ENCODE measurements at regions not wholly inside any gene's neighbourhood (a gene's known extent, or its start where the extent isn't known, plus 50 kb on each side); places are given as distances from the start of the nearest gene placed in this dataset.

DNA sequence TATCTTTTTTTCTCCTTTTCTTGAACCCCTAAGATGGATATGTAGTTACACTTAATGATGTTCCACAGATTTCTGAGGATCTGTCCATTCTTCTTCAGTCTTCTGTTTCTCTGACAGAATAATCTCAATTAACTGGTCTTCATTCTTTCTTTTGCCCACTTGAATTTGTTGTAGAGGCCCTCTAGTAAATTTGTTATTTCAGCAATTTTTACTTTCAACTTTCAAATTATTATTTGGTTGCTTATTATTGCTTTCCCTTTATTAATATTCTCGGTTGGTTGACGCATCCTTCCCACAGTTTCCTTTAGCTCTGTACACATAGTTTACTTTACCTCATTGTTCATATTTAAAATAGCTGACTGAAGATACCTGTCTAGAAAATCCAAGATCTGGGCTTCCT, 1013.7 kb upstream of the CNTN5 start:
- no peak for DNase-seq (ENCODE audit: low read depth)
- TF ChIP-seq, protein P1, sequence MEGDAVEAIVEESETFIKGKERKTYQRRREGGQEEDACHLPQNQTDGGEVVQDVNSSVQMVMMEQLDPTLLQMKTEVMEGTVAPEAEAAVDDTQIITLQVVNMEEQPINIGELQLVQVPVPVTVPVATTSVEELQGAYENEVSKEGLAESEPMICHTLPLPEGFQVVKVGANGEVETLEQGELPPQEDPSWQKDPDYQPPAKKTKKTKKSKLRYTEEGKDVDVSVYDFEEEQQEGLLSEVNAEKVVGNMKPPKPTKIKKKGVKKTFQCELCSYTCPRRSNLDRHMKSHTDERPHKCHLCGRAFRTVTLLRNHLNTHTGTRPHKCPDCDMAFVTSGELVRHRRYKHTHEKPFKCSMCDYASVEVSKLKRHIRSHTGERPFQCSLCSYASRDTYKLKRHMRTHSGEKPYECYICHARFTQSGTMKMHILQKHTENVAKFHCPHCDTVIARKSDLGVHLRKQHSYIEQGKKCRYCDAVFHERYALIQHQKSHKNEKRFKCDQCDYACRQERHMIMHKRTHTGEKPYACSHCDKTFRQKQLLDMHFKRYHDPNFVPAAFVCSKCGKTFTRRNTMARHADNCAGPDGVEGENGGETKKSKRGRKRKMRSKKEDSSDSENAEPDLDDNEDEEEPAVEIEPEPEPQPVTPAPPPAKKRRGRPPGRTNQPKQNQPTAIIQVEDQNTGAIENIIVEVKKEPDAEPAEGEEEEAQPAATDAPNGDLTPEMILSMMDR (IDR thresholded peaks at IDR 0.05; ENCODE audit: insufficient read depth, low read depth, low read length): no peak

DNA sequence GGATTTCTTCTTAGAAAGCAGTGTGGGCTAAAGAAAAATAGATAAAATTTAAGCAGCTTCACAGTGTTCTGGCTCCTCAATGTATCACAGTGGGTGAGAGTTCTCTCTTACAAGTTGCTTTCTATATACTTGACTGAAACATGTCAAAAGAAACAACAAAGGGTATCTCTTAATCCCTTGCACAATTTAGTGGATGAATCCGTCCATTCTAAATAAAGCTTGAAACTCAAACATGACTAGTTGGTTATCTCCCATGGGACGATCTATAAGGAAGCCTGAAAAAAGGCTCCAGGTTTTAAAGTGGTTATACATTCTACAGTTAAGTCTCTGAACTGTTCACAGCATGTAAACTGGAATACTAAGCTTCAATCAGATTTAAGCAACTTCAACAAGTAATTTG, 993.1 kb upstream of the CNTN5 start:
- TF ChIP-seq, protein P1 (IDR thresholded peaks at IDR 0.05; ENCODE audit: insufficient read depth, low read depth, low read length): no peak
- DNase-seq (ENCODE audit: low read depth): no peak
- no peak overlapping the region for H3K4me3 ChIP-seq (ENCODE audit: low read depth, low read length)

More for the DNA sequence above, 1013.7 kb upstream of the CNTN5 start:
- no peak overlapping the region for H3K4me3 ChIP-seq (ENCODE audit: low read depth, low read length)

DNA sequence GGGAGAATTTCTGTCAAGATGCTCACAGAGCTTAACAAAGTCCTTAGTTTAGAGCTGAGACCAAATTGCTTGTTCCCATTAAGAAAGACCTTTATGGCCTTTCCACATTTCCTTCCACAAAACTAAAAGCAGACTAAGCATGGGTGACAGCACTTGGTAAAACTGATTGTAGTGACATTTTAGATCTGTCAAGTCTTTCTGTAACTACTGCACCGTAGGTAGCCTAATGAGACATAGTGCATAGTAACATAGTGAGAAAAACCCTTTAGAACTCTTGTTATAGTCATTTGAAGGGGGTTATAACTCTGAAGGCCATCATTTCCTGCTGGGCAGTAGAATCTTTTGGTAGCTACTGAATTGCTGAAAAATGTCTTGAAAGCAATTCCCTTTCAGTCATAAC, 990.9 kb upstream of the CNTN5 start:
- TF ChIP-seq, protein P1 (IDR thresholded peaks at IDR 0.05; ENCODE audit: insufficient read depth, low read depth, low read length): no peak
- no peak overlapping the region for H3K4me3 ChIP-seq (ENCODE audit: low read depth, low read length)
- no peak for DNase-seq (ENCODE audit: low read depth)

DNA sequence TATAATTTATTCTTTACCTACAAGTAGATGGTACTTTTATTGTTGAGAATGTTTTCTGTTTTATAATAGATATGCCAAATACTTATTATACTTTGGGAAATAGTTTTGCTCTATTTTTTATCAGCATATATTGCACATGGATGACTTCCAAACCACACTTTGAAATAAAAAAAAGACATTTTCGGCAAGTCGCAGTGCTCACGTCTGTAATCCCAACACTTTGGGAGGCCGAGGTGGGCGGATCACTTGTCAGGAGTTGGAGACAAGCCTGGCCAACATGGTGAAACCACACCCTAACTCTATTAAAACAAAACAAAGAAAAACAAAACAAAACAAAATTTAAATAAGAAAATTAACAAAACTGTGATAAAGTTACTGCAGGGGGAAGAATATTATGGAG, 983.9 kb upstream of the CNTN5 start:
- H3K4me3 ChIP-seq (ENCODE audit: low read depth, low read length): no peak overlapping the region
- DNase-seq (ENCODE audit: low read depth): no peak
- TF ChIP-seq, protein P1 (IDR thresholded peaks at IDR 0.05; ENCODE audit: insufficient read depth, low read depth, low read length): no peak

DNA sequence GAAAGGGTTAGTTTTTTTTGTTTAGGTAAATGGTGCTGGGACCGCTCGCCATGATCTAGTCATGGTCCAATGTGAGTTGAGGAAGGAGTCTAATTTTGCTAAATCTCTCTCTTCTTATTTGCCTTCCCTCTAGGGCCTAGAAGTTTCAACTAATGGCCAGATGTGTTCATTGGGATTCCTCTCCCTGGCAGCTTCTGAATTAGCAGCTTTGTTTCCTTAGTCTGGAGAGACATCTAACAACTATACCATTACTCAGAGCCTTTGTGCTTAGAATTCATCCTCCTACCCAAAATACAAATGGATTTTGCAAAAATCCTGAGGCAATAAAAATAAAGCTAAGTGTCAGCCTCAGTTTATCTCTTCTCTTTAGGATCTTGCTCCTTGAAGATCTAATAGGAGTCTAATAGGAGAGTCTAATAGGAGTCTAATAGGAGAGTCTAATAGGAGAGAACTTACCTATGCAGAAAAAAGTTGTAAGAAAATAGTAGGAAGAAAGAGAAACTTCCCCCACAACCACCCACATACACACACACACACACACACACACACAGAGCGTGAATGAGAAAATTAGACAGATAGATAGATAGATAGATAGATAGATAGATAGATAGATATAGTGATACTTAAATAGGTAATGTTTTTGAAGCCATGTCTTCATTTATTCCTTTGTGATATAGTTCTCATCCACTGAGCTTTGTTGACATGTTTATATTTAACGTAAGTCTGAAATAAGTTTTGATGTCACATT, 980.5 kb upstream of the CNTN5 start:
- TF ChIP-seq, protein P1 (IDR thresholded peaks at IDR 0.05; ENCODE audit: insufficient read depth, low read depth, low read length): no peak
- no peak for DNase-seq (ENCODE audit: low read depth)

DNA sequence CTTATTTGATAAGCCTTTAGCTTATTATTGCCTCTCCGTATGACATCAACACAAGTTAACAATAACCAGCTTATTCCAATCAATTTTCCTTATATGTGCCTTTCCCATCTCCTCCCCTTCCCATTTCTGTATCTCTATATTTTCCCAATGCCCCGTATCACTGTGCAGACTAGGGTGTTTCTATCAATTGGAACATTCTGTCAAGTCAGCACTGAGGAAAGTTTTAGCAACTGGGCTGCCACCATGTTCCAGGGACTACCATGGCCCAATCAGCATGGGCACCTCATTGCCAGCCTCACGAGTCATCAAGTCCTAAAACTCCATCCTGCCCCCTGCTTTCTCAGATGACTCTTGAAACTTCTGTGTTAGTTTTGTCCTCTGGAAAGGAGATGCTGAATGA, 973.1 kb upstream of the CNTN5 start:
- no peak overlapping the region for H3K4me3 ChIP-seq (ENCODE audit: low read depth, low read length)
- TF ChIP-seq, protein P1 (IDR thresholded peaks at IDR 0.05; ENCODE audit: insufficient read depth, low read depth, low read length): no peak
- DNase-seq (ENCODE audit: low read depth): no peak

More for the DNA sequence above, 980.5 kb upstream of the CNTN5 start:
- H3K4me3 ChIP-seq (ENCODE audit: low read depth, low read length): no peak overlapping the region

DNA sequence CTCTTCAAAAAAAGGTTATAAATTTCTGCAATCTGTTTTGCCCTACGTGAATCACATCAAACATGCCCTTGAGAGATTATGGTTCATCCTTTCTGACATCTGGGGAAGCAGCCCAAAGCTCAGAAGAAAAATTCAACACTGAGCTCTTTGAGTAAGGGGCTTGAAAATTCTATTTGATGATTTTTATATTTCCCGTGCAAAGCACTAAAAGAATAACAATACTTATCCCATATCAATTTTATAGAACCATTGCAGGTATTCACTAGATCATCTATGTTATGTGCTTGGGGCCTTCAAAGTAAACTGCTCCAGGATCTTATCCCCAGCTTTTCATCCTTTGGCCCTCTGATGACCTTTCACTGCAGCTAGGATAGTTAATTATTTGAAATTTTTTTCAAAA, 966.9 kb upstream of the CNTN5 start:
- H3K4me3 ChIP-seq (ENCODE audit: low read depth, low read length): no peak overlapping the region
- TF ChIP-seq, protein P1 (IDR thresholded peaks at IDR 0.05; ENCODE audit: insufficient read depth, low read depth, low read length): no peak
- no peak for DNase-seq (ENCODE audit: low read depth)

Data from fibroblast of villous mesenchyme (primary cell).